Type B pancreatic cell (in vitro differentiated cells): ENCODE measurements at regions not wholly inside any gene's neighbourhood (a gene's known extent, or its start where the extent isn't known, plus 50 kb on each side); places are given as distances from the start of the nearest gene placed in this dataset.
"Not testable (repeated sequence)": the region's sequence is repeated elsewhere in the genome, so short reads cannot be mapped to it uniquely, and the experiment has no call there.

Experiments
- DNase-seq: peaks from one replicate; pipeline ENCODE4 v3.0.0; 2021; ENCODE audit warnings: mixed read lengths; ENCODE audit not compliant: unreplicated experiment; ENCODE audit errors: extremely low spot score
- H3K27ac Mint-ChIP-seq: 2 replicates; pipeline ENCODE4 v1.8.0; 2021; ENCODE audit warnings: mild to moderate bottlenecking, mixed read lengths
- H3K27me3 Mint-ChIP-seq: 2 replicates; pipeline ENCODE4 v1.8.0; 2021; ENCODE audit warnings: mixed read lengths
- H3K36me3 Mint-ChIP-seq: 2 replicates; pipeline ENCODE4 v1.8.0; 2021; ENCODE audit warnings: mixed read lengths
- H3K4me1 Mint-ChIP-seq: one replicate; pipeline ENCODE4 v1.8.0; 2021; ENCODE audit warnings: mixed read lengths; ENCODE audit not compliant: unreplicated experiment
- H3K4me3 Mint-ChIP-seq: 2 replicates; pipeline ENCODE4 v1.8.0; 2021; ENCODE audit warnings: mild to moderate bottlenecking, mixed read lengths
- H3K9me3 Mint-ChIP-seq: 2 replicates; pipeline ENCODE4 v1.8.0; 2021; ENCODE audit warnings: mixed read lengths
- TF ChIP-seq, protein P1 (sequence below): fragments of 200-600 bp; sonication (generic); conservative IDR thresholded peaks from 2 replicates; pipeline ENCODE4 v1.5.0; 2021; ENCODE audit warnings: antibody characterized with exemption, mild to moderate bottlenecking

- Mint-ChIP-seq H3K9me3 (no peaks in the 10 kb centered on the region), H3K36me3 (no peaks in the 10 kb centered on the region), H3K27ac (no peak overlapping the region), H3K4me3 (no peak overlapping the region), H3K27me3 (no peaks in the 10 kb centered on the region), H3K4me1 (no peaks in the 10 kb centered on the region)
- DNase-seq: no peak
- TF ChIP-seq, protein P1, sequence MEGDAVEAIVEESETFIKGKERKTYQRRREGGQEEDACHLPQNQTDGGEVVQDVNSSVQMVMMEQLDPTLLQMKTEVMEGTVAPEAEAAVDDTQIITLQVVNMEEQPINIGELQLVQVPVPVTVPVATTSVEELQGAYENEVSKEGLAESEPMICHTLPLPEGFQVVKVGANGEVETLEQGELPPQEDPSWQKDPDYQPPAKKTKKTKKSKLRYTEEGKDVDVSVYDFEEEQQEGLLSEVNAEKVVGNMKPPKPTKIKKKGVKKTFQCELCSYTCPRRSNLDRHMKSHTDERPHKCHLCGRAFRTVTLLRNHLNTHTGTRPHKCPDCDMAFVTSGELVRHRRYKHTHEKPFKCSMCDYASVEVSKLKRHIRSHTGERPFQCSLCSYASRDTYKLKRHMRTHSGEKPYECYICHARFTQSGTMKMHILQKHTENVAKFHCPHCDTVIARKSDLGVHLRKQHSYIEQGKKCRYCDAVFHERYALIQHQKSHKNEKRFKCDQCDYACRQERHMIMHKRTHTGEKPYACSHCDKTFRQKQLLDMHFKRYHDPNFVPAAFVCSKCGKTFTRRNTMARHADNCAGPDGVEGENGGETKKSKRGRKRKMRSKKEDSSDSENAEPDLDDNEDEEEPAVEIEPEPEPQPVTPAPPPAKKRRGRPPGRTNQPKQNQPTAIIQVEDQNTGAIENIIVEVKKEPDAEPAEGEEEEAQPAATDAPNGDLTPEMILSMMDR: peak; percentile 34
These were observed 269.4 kb downstream of the AMY1C start for GRCh38 chr1:104018922-104019674.

GRCh38 chr1:104019675-104020049, 270.0 kb downstream of the AMY1C start:
- Mint-ChIP-seq H3K9me3 (no peaks in the 10 kb centered on the region), H3K36me3 (no peaks in the 10 kb centered on the region), H3K4me3 (no peak overlapping the region), H3K27me3 (no peaks in the 10 kb centered on the region), H3K27ac (no peak overlapping the region), H3K4me1 (no peaks in the 10 kb centered on the region)
- TF ChIP-seq, protein P1: no peak
- DNase-seq: no peak

- H3K4me3 Mint-ChIP-seq: no peak overlapping the region
- no peak overlapping the region for H3K27ac Mint-ChIP-seq
- H3K27me3 Mint-ChIP-seq: no peaks in the 10 kb centered on the region
- no peaks in the 10 kb centered on the region for H3K9me3 Mint-ChIP-seq
- TF ChIP-seq, protein P1: no peak
- no peaks in the 10 kb centered on the region for H3K36me3 Mint-ChIP-seq
- DNase-seq: no peak
- H3K4me1 Mint-ChIP-seq: no peaks in the 10 kb centered on the region
These were observed 278.8 kb downstream of the AMY1C start for GRCh38 chr1:104028416-104029035.

- no peak overlapping the region for H3K4me3 Mint-ChIP-seq
- no peaks in the 10 kb centered on the region for H3K27me3 Mint-ChIP-seq
- no peaks in the 10 kb centered on the region for H3K4me1 Mint-ChIP-seq
- no peaks in the 10 kb centered on the region for H3K36me3 Mint-ChIP-seq
- H3K9me3 Mint-ChIP-seq: no peaks in the 10 kb centered on the region
- no peak for DNase-seq
- H3K27ac Mint-ChIP-seq: no peak overlapping the region
- TF ChIP-seq, protein P1: no peak
These were observed 279.8 kb downstream of the AMY1C start for GRCh38 chr1:104029456-104029970.

- H3K27me3 Mint-ChIP-seq: no peaks in the 10 kb centered on the region
- no peaks in the 10 kb centered on the region for H3K36me3 Mint-ChIP-seq
- H3K27ac Mint-ChIP-seq: no peak overlapping the region
- TF ChIP-seq, protein P1: no peak
- no peak overlapping the region for H3K4me3 Mint-ChIP-seq
- no peaks in the 10 kb centered on the region for H3K4me1 Mint-ChIP-seq
- DNase-seq: no peak
- H3K9me3 Mint-ChIP-seq: no peaks in the 10 kb centered on the region
These were observed 307.1 kb downstream of the AMY1C start for GRCh38 chr1:104056786-104057185.

GRCh38 chr1:104057219-104057898, 307.7 kb downstream of the AMY1C start:
- not testable (repeated sequence) for H3K36me3 Mint-ChIP-seq, H3K9me3 Mint-ChIP-seq, DNase-seq, H3K4me3 Mint-ChIP-seq, H3K4me1 Mint-ChIP-seq, H3K27ac Mint-ChIP-seq, H3K27me3 Mint-ChIP-seq

DNA sequence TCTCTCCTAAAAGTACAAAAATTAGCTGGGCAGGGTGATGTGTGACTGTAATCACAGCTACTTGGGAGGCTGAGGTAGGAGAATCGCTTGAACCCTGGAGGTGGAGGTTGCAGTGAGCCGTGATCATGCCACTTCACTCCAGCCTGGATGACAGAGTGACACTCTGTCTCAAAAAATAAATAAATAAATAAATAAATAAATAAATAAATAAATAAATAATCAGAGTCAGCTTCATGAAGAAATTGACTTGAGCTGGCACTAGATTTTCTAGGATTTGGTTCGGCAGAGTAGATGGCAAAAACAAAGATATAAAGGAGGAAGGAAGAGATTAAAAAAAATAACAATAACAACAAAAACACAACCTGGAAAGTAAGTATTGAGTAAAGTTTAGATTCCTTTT, 311.9 kb downstream of the AMY1C start:
- not testable (repeated sequence) for H3K36me3 Mint-ChIP-seq

More for the DNA sequence above, 311.9 kb downstream of the AMY1C start:
- H3K27ac Mint-ChIP-seq, H3K27me3 Mint-ChIP-seq, DNase-seq, H3K9me3 Mint-ChIP-seq, H3K4me1 Mint-ChIP-seq, H3K4me3 Mint-ChIP-seq: not testable (repeated sequence)
